ENCODE measurements at regions not wholly inside any gene's neighbourhood (a gene's known extent, or its start where the extent isn't known, plus 50 kb on each side); places are given as distances from the start of the nearest gene placed in this dataset.
A peak's percentile ranks its signal among the peaks of the same experiment; 100 is the strongest.
"Not testable (repeated sequence)": the region's sequence is repeated elsewhere in the genome, so short reads cannot be mapped to it uniquely, and the experiment has no call there.

- no peak for DNase-seq (ENCODE audit: low spot score)
These were observed 457.4 kb upstream of the NECTIN3 start for GRCh38 chr3:110614186-110614585.

- no peak for DNase-seq (ENCODE audit: low spot score)
These were observed 456.2 kb upstream of the NECTIN3 start for GRCh38 chr3:110615454-110615853.

GRCh38 chr3:110618512-110619226 is 452.9 kb upstream of the NECTIN3 start:
- peak; percentile 58 for DNase-seq (ENCODE audit: low spot score)

GRCh38 chr3:110620118-110620517 is 451.5 kb upstream of the NECTIN3 start:
- no peak for DNase-seq (ENCODE audit: low spot score)

GRCh38 chr3:110623571-110623970 is 448.0 kb upstream of the NECTIN3 start:
- DNase-seq (ENCODE audit: low spot score): no peak

GRCh38 chr3:110624576-110624975 is 447.0 kb upstream of the NECTIN3 start:
- DNase-seq (ENCODE audit: low spot score): no peak

- no peak for DNase-seq (ENCODE audit: low spot score)
These were observed 446.3 kb upstream of the NECTIN3 start for GRCh38 chr3:110625201-110625747.

GRCh38 chr3:110626652-110627111 is 444.9 kb upstream of the NECTIN3 start:
- DNase-seq (ENCODE audit: low spot score): not testable (repeated sequence)

GRCh38 chr3:110628650-110629301 is 442.8 kb upstream of the NECTIN3 start:
- DNase-seq (ENCODE audit: low spot score): no peak

GRCh38 chr3:110629917-110630316 is 441.7 kb upstream of the NECTIN3 start:
- DNase-seq (ENCODE audit: low spot score): no peak

- DNase-seq (ENCODE audit: low spot score): no peak
These were observed 427.4 kb upstream of the NECTIN3 start for GRCh38 chr3:110644203-110644602.

- DNase-seq (ENCODE audit: low spot score): no peak
These were observed 425.6 kb upstream of the NECTIN3 start for GRCh38 chr3:110646055-110646454.

- no peak for DNase-seq (ENCODE audit: low spot score)
These were observed 425.1 kb upstream of the NECTIN3 start for GRCh38 chr3:110646496-110646895.

- no peak for DNase-seq (ENCODE audit: low spot score)
These were observed 424.0 kb upstream of the NECTIN3 start for GRCh38 chr3:110647586-110647985.

GRCh38 chr3:110650741-110651140 is 420.9 kb upstream of the NECTIN3 start:
- no peak for DNase-seq (ENCODE audit: low spot score)

GRCh38 chr3:110654843-110655502 is 416.6 kb upstream of the NECTIN3 start:
- no peak for DNase-seq (ENCODE audit: low spot score)

- no peak for DNase-seq (ENCODE audit: low spot score)
These were observed 415.1 kb upstream of the NECTIN3 start for GRCh38 chr3:110656394-110657025.

GRCh38 chr3:110664148-110664547 is 407.5 kb upstream of the NECTIN3 start:
- no peak for DNase-seq (ENCODE audit: low spot score)

- DNase-seq (ENCODE audit: low spot score): no peak
These were observed 405.1 kb upstream of the NECTIN3 start for GRCh38 chr3:110666495-110666894.

GRCh38 chr3:110667216-110667615 is 404.4 kb upstream of the NECTIN3 start:
- no peak for DNase-seq (ENCODE audit: low spot score)

GRCh38 chr3:110670407-110670806 is 401.2 kb upstream of the NECTIN3 start:
- no peak for DNase-seq (ENCODE audit: low spot score)

- DNase-seq (ENCODE audit: low spot score): no peak
These were observed 394.1 kb upstream of the NECTIN3 start for GRCh38 chr3:110677506-110677905.
